Caki2 (cell line): ENCODE measurements at regions not wholly inside any gene's neighbourhood (a gene's known extent, or its start where the extent isn't known, plus 50 kb on each side); places are given as distances from the start of the nearest gene placed in this dataset.

ENCODE experiments used
- DNase-seq: peaks from one replicate; pipeline ENCODE4 v3.0.0-alpha.2; 2015; ENCODE audit warnings: low read depth
- in situ Hi-C: cut with HindIII; loops from 2 replicates; pipeline ENCODE4 v1.10.0; 2016; ENCODE audit warnings: low sequenced_read_pairs, low pct_unique_long_range_greater_than_20kb, mixed read lengths

DNA sequence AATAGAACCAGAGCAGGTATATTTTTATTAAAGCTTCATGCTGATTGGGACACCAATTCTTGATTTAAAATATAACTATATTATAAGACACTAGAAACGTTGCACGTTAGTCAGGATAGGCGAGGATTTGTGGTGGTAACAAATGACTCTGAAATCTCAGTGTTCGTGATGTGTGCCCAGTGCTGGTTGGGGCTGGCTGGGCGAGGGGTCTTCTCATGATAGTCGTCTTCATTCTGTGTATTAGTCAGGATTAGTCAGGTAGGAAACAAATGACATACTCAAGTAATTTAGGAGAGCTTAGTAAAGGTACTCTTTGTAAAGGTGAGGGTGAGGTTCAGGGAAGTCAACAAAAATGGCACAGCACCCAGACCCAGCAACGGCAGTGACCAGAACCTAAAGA, 73.9 kb upstream of the HIF1A start:
- in situ Hi-C loops = no loop called here
- DNase-seq = no peak

DNA sequence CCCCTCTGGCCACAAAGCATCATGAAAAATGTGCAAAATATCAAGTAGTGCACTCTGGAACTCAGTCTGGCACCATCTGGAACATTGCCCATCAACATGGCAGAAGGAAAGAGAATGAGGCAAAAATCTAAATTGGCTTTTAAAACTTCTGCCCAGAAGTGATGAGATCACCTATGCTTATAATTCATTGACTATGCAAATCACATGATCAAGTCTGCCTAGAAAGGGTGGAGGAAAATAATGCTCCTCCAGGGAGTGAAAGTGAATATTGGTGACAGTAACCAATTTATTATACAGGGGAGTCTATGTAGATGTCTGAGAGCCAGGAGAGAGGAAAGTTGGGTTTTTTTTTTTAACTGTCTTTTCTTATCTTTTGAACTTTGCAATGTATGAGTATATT, 73.3 kb upstream of the HIF1A start:
- in situ Hi-C loops = no loop called here
- no peak for DNase-seq

DNA sequence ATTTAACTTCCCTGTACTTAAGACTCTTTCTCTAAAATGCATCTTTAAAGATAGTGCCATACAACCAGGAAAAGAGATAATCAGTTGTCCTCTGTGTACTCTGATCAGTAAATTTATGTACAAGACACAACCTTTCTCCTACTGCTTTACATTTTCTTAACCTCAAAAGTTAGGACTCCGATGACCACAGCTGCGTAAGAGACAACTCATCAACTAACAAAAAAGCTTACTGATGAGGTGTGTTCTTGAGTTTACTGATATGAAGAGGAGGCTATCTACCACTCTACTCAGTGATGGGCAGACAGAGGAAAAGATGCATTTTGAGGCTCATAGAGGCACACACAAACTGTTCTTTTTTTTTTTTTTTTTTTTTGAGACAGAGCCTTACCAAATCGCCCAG, 71.4 kb upstream of the HIF1A start:
- DNase-seq = no peak
- in situ Hi-C loops = no loop called here

DNA sequence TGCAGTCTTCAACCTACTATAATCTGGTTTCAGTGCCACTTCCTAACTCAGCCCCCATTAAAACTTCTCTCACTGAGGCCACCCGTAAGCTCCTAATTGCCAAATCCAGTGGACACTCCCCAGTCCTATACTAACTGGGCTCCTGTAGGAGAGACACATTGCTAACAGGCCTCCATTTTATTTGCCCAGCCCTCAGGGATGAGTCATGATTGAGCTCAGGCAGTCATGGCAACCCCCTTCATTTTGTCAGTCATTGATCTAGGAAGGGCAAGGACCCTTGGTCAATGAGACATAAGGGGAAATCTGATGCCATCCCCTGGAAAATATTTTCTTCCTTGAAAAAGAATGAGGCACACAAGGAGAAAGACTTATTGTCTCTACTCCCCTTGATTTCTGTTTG, 70.1 kb upstream of the HIF1A start:
- DNase-seq = peak; percentile 23

GRCh38 chr14:61627612-61628011, 67.7 kb upstream of the HIF1A start:
- in situ Hi-C loops = no loop called here
- no peak for DNase-seq

More for the DNA sequence above, 70.1 kb upstream of the HIF1A start:
- in situ Hi-C loops = no loop called here

- in situ Hi-C loops = no loop called here
- no peak for DNase-seq
Measured at GRCh38 chr14:61628016-61628725, 67.1 kb upstream of the HIF1A start.

GRCh38 chr14:61630399-61631044, 64.8 kb upstream of the HIF1A start:
- in situ Hi-C loops = no loop called here
- DNase-seq = no peak

GRCh38 chr14:61631045-61631687, 64.1 kb upstream of the HIF1A start:
- no peak for DNase-seq
- in situ Hi-C loops = no loop called here

GRCh38 chr14:61632401-61632800, 62.9 kb upstream of the HIF1A start:
- in situ Hi-C loops = no loop called here
- no peak for DNase-seq

GRCh38 chr14:61632807-61633206, 62.5 kb upstream of the HIF1A start:
- DNase-seq = no peak
- in situ Hi-C loops = no loop called here

DNA sequence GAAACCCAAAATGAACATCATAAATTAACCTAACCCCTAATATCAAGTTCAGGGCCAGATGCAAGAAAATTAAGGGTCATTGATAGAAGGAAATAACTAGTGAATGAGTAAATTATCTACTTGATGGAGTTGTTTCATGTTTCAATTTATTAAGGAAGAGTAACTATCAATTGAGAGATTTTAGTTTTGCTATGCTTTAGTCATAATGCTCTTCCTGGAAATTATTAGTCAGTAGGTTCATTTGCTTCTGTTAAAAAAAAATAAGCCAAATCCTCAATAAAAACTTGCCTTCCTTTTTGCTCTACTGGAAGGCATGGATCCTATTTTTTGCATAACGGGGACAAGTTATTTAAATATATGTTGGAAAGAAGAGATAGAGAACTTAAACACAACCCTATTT, 59.0 kb upstream of the HIF1A start:
- in situ Hi-C loops = no loop called here

GRCh38 chr14:61636779-61637178, 58.5 kb upstream of the HIF1A start:
- DNase-seq = no peak
- in situ Hi-C loops = no loop called here

More for the DNA sequence above, 59.0 kb upstream of the HIF1A start:
- DNase-seq = no peak

DNA sequence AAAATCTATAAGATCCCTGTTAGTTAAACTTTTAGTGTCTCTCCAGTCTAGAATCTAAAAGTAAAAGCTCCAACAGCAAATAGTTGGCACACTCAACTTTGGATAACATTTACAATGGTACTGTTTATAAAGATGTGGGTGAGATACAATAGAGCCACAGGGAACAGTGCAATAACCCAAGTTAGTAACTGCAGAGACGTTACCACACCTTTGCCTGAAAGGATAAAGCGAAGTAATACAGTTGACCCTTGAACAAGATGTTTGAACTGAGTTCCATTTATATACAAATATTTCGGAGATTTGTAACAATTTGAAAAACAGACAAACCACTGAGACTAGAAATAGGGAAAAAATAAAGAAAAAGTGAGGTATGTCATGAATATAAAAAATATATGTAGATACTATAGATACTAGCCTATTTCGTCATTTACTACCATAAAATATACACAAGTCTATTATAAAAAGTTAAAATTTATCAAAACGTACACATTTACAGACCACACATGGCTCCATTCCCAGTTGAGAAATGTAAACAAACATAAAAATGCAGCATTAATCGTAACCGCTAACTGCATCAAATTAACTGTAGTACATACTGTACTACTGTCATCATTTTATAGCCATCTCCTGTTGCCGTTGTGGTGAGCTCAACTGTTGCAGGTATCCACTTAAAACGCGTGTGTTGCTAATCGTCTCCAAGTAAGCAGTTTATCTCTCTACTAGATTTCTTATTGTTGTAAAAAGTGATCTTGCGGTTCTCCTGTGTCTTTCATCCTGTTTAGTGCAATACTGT, 56.5 kb upstream of the HIF1A start:
- in situ Hi-C loops = no loop called here
- DNase-seq = no peak

DNA sequence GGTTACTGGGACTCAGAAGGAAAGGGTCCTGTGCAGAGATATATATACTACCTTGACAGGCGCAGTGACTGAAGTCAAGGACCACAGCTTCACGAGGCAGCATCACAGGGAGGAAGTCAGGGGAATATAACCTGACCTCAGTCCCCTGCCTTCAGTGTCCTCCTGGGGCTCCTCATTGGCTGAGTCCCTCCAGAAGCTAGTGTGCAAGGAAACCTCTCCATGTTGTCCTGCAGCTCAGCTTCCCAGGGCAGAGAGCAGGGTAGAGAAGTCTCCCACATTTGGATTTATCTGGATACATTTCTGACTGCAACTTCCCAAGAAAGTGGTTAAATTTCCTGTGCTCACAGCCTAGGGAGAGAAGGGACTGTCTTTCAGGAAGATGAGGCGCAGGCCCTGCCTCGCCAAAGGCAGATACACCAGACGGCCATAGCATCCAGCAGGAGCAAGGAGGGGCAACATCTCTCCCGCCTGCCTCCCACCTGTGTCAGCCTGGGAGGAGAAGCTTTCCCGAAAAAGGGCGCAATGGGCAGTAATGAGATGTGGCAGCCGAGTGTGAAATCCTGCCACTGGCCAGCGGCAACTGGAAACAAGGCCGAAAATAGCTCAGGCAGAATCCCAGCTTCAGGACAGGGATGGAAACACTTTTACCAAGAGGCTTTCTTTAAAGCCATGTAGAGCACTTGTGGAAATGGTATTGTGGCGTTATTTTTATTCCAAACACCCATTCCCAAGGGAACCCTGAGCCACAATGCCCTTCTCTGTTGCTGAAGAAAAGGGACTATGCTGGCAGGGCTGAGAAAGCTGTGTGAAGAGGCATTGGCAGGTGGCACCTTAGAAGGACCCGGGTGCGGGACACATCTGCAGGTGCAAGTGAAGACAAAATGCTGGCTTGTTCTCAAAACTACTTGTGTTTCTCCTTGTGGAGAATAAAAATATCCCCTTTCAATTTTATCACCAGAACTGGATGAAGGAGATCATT, 54.9 kb upstream of the HIF1A start:
- in situ Hi-C loops = no loop called here
- no peak for DNase-seq

GRCh38 chr14:61641914-61642613, 53.2 kb upstream of the HIF1A start:
- in situ Hi-C loops = no loop called here
- peak; percentile 28 for DNase-seq

DNA sequence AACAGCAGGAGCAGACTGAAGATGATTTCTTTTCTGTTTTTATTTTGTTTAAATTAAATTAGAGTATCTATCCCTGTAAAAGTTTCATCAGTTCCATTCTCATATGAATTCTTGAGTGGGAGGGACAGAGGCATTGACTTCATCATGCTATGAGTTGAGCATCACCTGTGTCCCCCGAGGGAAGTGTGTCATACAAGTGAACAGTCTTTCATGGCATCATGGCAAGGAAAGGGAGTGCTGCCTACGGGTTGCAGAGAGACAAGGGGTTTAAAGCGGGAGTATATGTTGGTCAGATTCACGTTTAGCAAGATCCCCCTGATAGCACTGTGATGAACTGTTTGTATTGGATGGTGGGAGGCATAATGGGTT, 52.7 kb upstream of the HIF1A start:
- in situ Hi-C loops = no loop called here

DNA sequence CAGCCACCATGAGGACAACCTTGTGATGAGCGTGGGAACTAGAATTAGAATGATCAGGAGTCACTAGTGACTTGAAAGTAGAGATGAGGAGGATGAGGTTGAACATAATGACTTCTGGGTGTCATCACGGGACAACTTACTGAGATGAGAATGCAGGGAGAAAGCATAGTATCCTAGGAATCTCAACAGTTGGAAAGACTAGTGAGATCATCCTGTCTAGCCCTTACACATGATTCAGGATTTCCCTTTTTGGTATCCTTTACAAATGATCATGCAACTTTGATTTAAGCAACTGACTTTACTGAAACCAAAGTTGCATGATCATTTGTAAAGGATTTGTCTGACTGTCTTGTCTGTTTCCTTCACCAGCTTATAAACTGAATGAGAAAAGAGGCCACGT, 51.8 kb upstream of the HIF1A start:
- in situ Hi-C loops = no loop called here
- no peak for DNase-seq

More for the DNA sequence above, 52.7 kb upstream of the HIF1A start:
- DNase-seq = no peak
